22Rv1 (cell line): ENCODE measurements at regions not wholly inside any gene's neighbourhood (a gene's known extent, or its start where the extent isn't known, plus 50 kb on each side); places are given as distances from the start of the nearest gene placed in this dataset.

ENCODE experiments used
- H3K27ac ChIP-seq: fragments of 450-650 bp; 2 replicates; pipeline ENCODE4 v1.5.1; 2017
- CTCF ChIP-seq: fragments of 450-650 bp; IDR thresholded peaks from 2 replicates; pipeline ENCODE4 v1.5.1; 2017; ENCODE audit warnings: mild to moderate bottlenecking
- ZFX ChIP-seq: fragments of 450-650 bp; IDR thresholded peaks from 2 replicates; pipeline ENCODE4 v1.6.1; 2017; ENCODE audit warnings: antibody characterized with exemption, borderline replicate concordance

GRCh38 chr19:27689734-27690241 is 1523.2 kb downstream of the UQCRFS1 start:
- no peak overlapping the region for H3K27ac ChIP-seq
- TF ChIP-seq CTCF (no peak), ZFX (no peak)

GRCh38 chr19:27684293-27684692 is 1528.7 kb downstream of the UQCRFS1 start:
- TF ChIP-seq ZFX (no peak), CTCF (no peak)

GRCh38 chr19:27681972-27682371 is 1531.0 kb downstream of the UQCRFS1 start:
- no peak for TF ChIP-seq CTCF
- TF ChIP-seq ZFX, result no peak
- no peak overlapping the region for H3K27ac ChIP-seq

More at GRCh38 chr19:27684293-27684692, 1528.7 kb downstream of the UQCRFS1 start:
- no peak overlapping the region for H3K27ac ChIP-seq

- TF ChIP-seq ZFX (no peak), CTCF (no peak)
Measured at GRCh38 chr19:27679905-27680304, 1533.0 kb downstream of the UQCRFS1 start.

GRCh38 chr19:27679399-27679798 is 1533.6 kb downstream of the UQCRFS1 start:
- no peak overlapping the region for H3K27ac ChIP-seq
- TF ChIP-seq CTCF (no peak), ZFX (no peak)

More at GRCh38 chr19:27679905-27680304, 1533.0 kb downstream of the UQCRFS1 start:
- H3K27ac ChIP-seq, result no peak overlapping the region

GRCh38 chr19:27676877-27677276 is 1536.1 kb downstream of the UQCRFS1 start:
- H3K27ac ChIP-seq, result no peak overlapping the region
- TF ChIP-seq ZFX (no peak), CTCF (no peak)

- no peak overlapping the region for H3K27ac ChIP-seq
- no peak for TF ChIP-seq ZFX
Measured at GRCh38 chr19:27676334-27676733, 1536.6 kb downstream of the UQCRFS1 start.

GRCh38 chr19:27675771-27676170 is 1537.2 kb downstream of the UQCRFS1 start:
- no peak overlapping the region for H3K27ac ChIP-seq
- no peak for TF ChIP-seq CTCF
- no peak for TF ChIP-seq ZFX
